ENCODE measurements at regions not wholly inside any gene's neighbourhood (a gene's known extent, or its start where the extent isn't known, plus 50 kb on each side); places are given as distances from the start of the nearest gene placed in this dataset.
A peak's percentile ranks its signal among the peaks of the same experiment; 100 is the strongest.
"Not testable (repeated sequence)": the region's sequence is repeated elsewhere in the genome, so short reads cannot be mapped to it uniquely, and the experiment has no call there.

DNA sequence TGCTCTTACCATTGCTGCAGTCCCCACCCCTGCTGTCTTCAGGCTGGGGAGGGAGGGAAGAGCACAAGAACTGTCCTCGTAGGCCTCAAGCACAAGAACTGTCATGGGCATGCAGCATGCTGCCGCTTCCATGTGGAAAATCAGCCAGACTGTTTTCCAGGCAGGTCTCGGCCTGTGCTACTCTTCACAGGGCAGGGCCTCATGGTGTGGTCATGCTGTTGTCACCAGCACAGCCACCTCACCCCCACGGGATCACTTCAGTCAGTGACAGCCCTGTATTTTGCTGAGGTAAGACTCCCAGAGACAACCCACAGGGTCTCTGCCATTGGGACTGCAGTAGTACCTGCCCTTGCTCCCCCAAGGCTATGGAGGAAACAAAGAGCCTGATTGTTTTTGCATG lies 205.3 kb downstream of the NAP1L3 start:
- no peak for FAIRE-seq

- FAIRE-seq: no peak
Measured at GRCh38 chrX:93466383-93466782, 207.0 kb downstream of the NAP1L3 start.

- FAIRE-seq: no peak
Measured at GRCh38 chrX:93461060-93461459, 212.3 kb downstream of the NAP1L3 start.

DNA sequence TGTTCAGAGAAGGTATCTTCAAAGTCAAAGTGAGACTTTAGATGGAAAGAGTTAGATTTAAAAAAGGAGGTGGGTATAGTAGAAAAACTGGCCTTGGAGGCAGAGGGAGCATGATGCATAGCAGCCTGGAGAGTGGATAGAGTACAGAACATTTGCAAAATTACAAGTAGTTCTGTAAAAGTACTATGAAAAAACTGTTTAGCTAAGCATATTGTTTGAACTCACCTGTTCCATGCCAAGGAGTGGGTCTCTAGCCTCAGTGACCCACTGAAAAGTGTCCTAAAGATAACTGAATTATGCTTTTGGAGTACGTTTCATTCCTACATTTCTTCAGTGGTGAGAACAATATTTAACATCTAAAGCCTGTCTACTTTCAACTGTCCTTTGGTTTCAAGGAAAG lies 218.9 kb downstream of the NAP1L3 start:
- no peak for FAIRE-seq

- FAIRE-seq: not testable (repeated sequence)
Measured at GRCh38 chrX:93434721-93435120, 238.7 kb downstream of the NAP1L3 start.

- FAIRE-seq: no peak
Measured at GRCh38 chrX:93428497-93428896, 244.9 kb downstream of the NAP1L3 start.

DNA sequence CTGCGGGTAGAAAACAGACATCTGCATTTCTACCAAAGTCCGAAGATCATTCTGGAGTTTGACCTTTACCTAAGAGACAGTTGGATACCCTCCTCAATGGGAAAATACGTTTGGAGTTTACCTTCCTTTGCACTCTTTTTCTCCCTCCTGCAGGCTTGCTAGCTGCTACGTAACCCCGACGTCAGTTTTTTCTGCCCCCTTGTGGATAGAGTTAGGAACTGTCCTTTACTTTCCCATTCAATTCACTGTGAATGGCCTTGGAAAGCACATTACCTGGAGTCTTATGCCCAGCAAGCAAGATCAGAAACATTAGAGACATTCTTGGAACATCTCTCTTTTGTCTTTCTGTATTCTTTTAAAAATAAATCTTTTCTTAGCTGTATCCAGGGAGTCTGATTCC lies 250.7 kb downstream of the NAP1L3 start:
- FAIRE-seq: peak; percentile 82

GRCh38 chrX:93420525-93421082 lies 252.8 kb downstream of the NAP1L3 start:
- no peak for FAIRE-seq

DNA sequence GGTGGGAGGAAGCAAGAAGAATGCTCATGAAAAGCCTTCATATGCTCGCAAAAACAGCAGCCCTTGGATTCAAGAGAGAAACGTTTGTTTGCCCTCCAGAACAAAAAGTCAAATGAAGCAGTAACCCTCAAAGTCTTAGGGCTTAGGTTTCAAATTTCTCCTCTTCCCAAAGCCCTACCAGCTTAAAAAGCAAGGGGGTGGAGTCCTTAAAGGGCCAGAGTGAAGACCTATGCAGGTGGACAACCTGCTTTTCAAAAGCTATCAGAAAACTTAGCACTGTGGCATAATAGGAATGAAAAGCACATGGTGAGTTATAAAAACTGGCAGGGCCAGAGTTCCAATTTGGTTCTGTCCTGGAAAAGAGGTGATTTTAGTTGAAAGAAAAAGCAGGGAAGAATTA lies 253.3 kb downstream of the NAP1L3 start:
- FAIRE-seq: no peak

GRCh38 chrX:93419642-93420041 lies 253.7 kb downstream of the NAP1L3 start:
- FAIRE-seq: no peak

DNA sequence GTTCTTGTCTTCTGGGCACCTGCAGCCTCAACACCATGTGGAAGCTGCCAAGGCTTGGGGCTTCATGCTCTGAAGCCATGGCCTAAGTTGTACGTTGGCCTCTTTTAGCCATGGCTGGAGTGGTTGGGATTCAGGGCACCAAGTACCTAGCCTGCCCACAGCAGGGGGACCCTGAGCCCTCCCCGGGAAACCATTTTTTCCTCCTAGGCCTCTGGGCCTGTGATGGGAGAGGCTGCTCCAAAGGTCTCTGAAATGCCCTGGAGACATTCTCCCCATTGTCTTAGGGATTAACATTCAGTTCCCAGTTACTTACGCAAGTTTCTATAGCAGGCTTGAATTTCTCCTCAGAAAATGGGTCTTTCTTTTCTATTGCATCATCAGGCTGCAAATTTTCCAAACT lies 269.3 kb downstream of the NAP1L3 start:
- FAIRE-seq: no peak

- FAIRE-seq: no peak
Measured at GRCh38 chrX:93354651-93355050, 318.7 kb downstream of the NAP1L3 start.

GRCh38 chrX:93346309-93346708 lies 327.1 kb downstream of the NAP1L3 start:
- FAIRE-seq: no peak

- FAIRE-seq: not testable (repeated sequence)
Measured at GRCh38 chrX:93344287-93344686, 329.1 kb downstream of the NAP1L3 start.

DNA sequence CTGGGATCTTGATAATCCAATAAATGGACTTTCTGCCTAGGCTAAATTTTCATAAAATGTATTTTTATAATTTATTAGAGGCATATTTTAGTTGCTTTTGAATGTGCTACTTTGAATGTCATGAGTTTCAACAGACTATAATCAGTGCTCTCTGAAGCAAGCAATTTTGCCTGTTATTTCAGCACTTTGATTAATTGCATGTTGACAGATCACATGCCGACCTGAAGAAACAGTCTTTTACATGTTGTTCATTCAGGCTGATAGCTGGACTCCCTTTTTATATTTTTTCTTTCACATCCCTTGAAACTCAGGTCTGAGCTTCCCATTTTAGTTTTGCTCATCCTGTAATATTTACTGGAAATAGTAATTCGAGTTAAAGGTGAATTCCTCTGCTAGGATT lies 341.0 kb downstream of the NAP1L3 start:
- no peak for FAIRE-seq

GRCh38 chrX:93322110-93322509 lies 351.3 kb downstream of the NAP1L3 start:
- FAIRE-seq: no peak

DNA sequence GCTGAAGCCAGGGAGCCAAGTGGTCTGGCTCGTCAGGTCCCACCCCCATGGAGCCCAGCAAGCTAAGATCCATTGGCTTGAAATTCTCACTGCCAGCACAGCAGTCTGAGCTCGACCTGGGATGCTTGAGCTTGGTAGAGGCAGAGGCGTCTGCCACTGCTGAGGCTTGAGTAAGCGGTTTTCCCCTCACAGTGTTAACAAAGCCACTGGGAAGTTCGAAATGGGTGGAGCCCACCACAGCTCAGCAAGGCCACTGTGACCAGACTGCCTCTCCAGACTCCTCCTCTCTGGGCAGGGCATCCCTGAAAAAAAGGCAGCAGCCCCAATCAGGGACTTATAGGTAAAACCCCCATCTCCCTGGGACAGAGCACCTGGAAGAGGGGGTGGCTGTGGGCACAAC lies 353.8 kb downstream of the NAP1L3 start:
- FAIRE-seq: no peak

Measured in islet of Langerhans (tissue), 1 donor.